HepG2 (cell line): ENCODE measurements at regions not wholly inside any gene's neighbourhood (a gene's known extent, or its start where the extent isn't known, plus 50 kb on each side); places are given as distances from the start of the nearest gene placed in this dataset.

ENCODE experiments used
- ATAC-seq: fragments of 200-7000 bp; cut with Tn5 transposase; 3 replicates; pipeline ENCODE4 v1.9.1; 2020; ENCODE audit warnings: mild to moderate bottlenecking, moderate library complexity
- BruUV-seq: library from RNA; stranded (reverse); fragments of 400-500 nt; replicated peaks from 2 replicates; lab custom pipeline; 2021; lab: Mats Ljungman, UMichigan
- CTCF ChIA-PET: fragments of 300-600 bp; formaldehyde crosslinking; extraction: SDS; loops from one replicate; lab custom pipeline; 2021; ENCODE audit warnings: low total read pairs, inconsistent platforms, low intra/inter-chr PET ratio; lab: Yijun Ruan, JAX
- POLR2A ChIA-PET: fragments of 350-600 bp; sonication (Branson Sonifier 250); formaldehyde crosslinking; loops from one replicate; lab custom pipeline; 2020; ENCODE audit warnings: antibody characterized with exemption, inconsistent platforms; lab: Yijun Ruan, JAX
- DNase-seq: peaks from one replicate; pipeline ENCODE4 v3.0.0-alpha.2; 2015; ENCODE audit warnings: low spot score
- FAIRE-seq: peaks from 3 replicates; lab custom pipeline; 2011; peaks lifted over from hg19 to GRCh38; lab: Jason Lieb, UNC
- H2AFZ ChIP-seq: one replicate; pipeline ENCODE4 v1.6.1; 2011; ENCODE audit warnings: low read length, inconsistent platforms
- H3K27ac ChIP-seq: fragments of 300-600 bp; 3 replicates; pipeline ENCODE4 v1.8.0; 2011; ENCODE audit warnings: mixed run types, mild to moderate bottlenecking, mixed read lengths, low read length, inconsistent platforms; ENCODE audit not compliant: insufficient read depth; ENCODE audit errors: extremely low read length
- H3K27me3 ChIP-seq, 2 experiments: fragments of 200-600 bp in 1 of 2; 2 replicates in 1 of 2; 3 replicates in 1 of 2; pipeline versions ENCODE4 v1.6.0 to v1.8.0; 2011; ENCODE audit warnings: low read length in 2 of 2, mild to moderate bottlenecking in 2 of 2, moderate library complexity in 2 of 2, inconsistent platforms in 1 of 2; ENCODE audit not compliant: insufficient read depth in 2 of 2, control insufficient read depth in 1 of 2
- H3K36me3 ChIP-seq, 2 experiments: fragments of 200-600 bp in 1 of 2; replicated peaks in 1 of 2; 2 replicates in 1 of 2; 3 replicates in 1 of 2; pipeline versions ENCODE4 v1.5.1 to v1.8.0; 2011; ENCODE audit warnings: low read length in 2 of 2, inconsistent platforms in 1 of 2; ENCODE audit not compliant: insufficient read depth in 2 of 2, control insufficient read depth in 1 of 2
- H3K4me1 ChIP-seq: 2 replicates; pipeline ENCODE4 v1.5.1; 2012; ENCODE audit warnings: low read length, inconsistent platforms; ENCODE audit not compliant: insufficient read depth
- H3K4me2 ChIP-seq: 2 replicates; pipeline ENCODE4 v1.6.0; 2011; ENCODE audit warnings: low read depth, low read length, inconsistent platforms
- H3K4me3 ChIP-seq, 3 experiments: fragments of 200-600 bp in 1 of 3; sonication (generic), shearing (Covaris generic) in 1 of 3; replicated peaks in 1 of 3; 2 replicates each; pipeline ENCODE4 v1.5.1; 2011 to 2016; ENCODE audit warnings: low read length in 3 of 3, inconsistent platforms in 2 of 3, low read depth in 2 of 3, mild to moderate bottlenecking in 2 of 3, control low read depth in 1 of 3, mixed read lengths in 1 of 3; ENCODE audit not compliant: insufficient read depth in 1 of 3
- H3K79me2 ChIP-seq: one replicate; pipeline ENCODE4 v1.6.1; 2011; ENCODE audit warnings: low read length, inconsistent platforms; ENCODE audit not compliant: insufficient read depth
- H3K9ac ChIP-seq: 2 replicates; pipeline ENCODE4 v1.6.0; 2011; ENCODE audit warnings: mild to moderate bottlenecking, low read depth, low read length, inconsistent platforms; ENCODE audit not compliant: insufficient read depth
- H3K9me3 ChIP-seq: 2 replicates; pipeline ENCODE4 v1.5.1; 2012; ENCODE audit warnings: mild to moderate bottlenecking, low read length
- H4K20me1 ChIP-seq: 2 replicates; pipeline ENCODE4 v1.6.0; 2011; ENCODE audit warnings: inconsistent platforms, mild to moderate bottlenecking, low read length, moderate library complexity; ENCODE audit not compliant: insufficient read depth
- ATF7-NPFF ChIP-seq: sonication (generic); formaldehyde crosslinking; IDR thresholded peaks from 2 replicates; pipeline ENCODE4 v1.8.1; 2023; ENCODE audit warnings: mild to moderate bottlenecking, low read depth, missing genetic modification reagents, moderate library complexity
- BCL3 ChIP-seq: sonication (generic); formaldehyde crosslinking; IDR thresholded peaks from 2 replicates; pipeline ENCODE4 v1.5.1; 2020; ENCODE audit warnings: mild to moderate bottlenecking, missing genetic modification reagents, moderate library complexity
- BHLHE40 ChIP-seq: IDR thresholded peaks from 2 replicates; pipeline ENCODE4 v1.6.1; 2011; ENCODE audit warnings: low read length, improper control_type of control experiment
- FOXP1 ChIP-seq, 2 experiments: fragments of 450-650 bp in 1 of 2; IDR thresholded peaks; 2 replicates each; pipeline ENCODE4 v1.6.1; 2017 to 2018; ENCODE audit warnings: antibody characterized with exemption in 1 of 2
- ISX ChIP-seq: sonication (generic); formaldehyde crosslinking; conservative IDR thresholded peaks from 2 replicates; pipeline ENCODE4 v1.5.0; 2020; ENCODE audit warnings: missing genetic modification reagents
- NFKBIZ ChIP-seq: IDR thresholded peaks from 2 replicates; pipeline ENCODE4 v1.6.1; 2018; ENCODE audit warnings: missing genetic modification reagents, missing compliant biosample characterization
- NR2F2 ChIP-seq: IDR thresholded peaks from 2 replicates; pipeline ENCODE4 v1.6.1; 2012; ENCODE audit warnings: low read depth, inconsistent platforms, borderline replicate concordance
- RBAK ChIP-seq: sonication (generic); formaldehyde crosslinking; IDR thresholded peaks from 2 replicates; pipeline ENCODE4 v1.5.1; 2020; ENCODE audit warnings: mild to moderate bottlenecking, missing genetic modification reagents
- RBM39 ChIP-seq: fragments of 200-400 bp; formaldehyde crosslinking; IDR thresholded peaks from one replicate; pipeline ENCODE4 v1.6.1; 2018; ENCODE audit warnings: antibody characterized with exemption, mild to moderate bottlenecking, low read depth, low read length; ENCODE audit not compliant: poor library complexity, severe bottlenecking
- SP2 ChIP-seq: sonication (generic); formaldehyde crosslinking; IDR thresholded peaks from 2 replicates; pipeline ENCODE4 v1.5.1; 2020; ENCODE audit warnings: mild to moderate bottlenecking, missing genetic modification reagents
- TCF7 ChIP-seq: sonication (generic); IDR thresholded peaks from 2 replicates; pipeline ENCODE4 v1.6.1; 2016; ENCODE audit warnings: antibody characterized with exemption, low read depth
- TIGD3 ChIP-seq: sonication (generic); formaldehyde crosslinking; IDR thresholded peaks from 2 replicates; pipeline ENCODE4 v1.5.1; 2020; ENCODE audit warnings: mild to moderate bottlenecking, missing genetic modification reagents, borderline replicate concordance
- ZNF121 ChIP-seq: sonication (generic); formaldehyde crosslinking; IDR thresholded peaks from 2 replicates; pipeline ENCODE4 v1.5.0; 2020; ENCODE audit warnings: mild to moderate bottlenecking, missing genetic modification reagents
- ZNF777 ChIP-seq: sonication (generic); formaldehyde crosslinking; IDR thresholded peaks from 2 replicates; pipeline ENCODE4 v1.4.0; 2020; ENCODE audit warnings: missing genetic modification reagents
- WGBS: methylation state at CpG from one replicate; pipeline ENCODE4 v1.1.6; 2017; ENCODE audit warnings: low lambda C conversion rate; 5-methylcytosine and 5-hydroxymethylcytosine counted together
- in situ Hi-C: cut with HindIII; loops from 2 replicates; pipeline ENCODE4 v1.10.0; 2017; ENCODE audit warnings: low pct_unique_long_range_greater_than_20kb; ENCODE audit not compliant: extremely low pct_ligation_motif_present
- intact Hi-C: fragments of 100-400 bp; cut with micrococcal nuclease; formaldehyde crosslinking; loops from one replicate; pipeline ENCODE4 v1.10.0; 2022; ENCODE audit not compliant: unreplicated experiment
- TF ChIP-seq, protein P1 (sequence below): sonication (generic); formaldehyde crosslinking; IDR thresholded peaks from 2 replicates; pipeline ENCODE4 v1.4.0; 2020; ENCODE audit warnings: missing genetic modification reagents
- TF ChIP-seq, protein P2 (sequence below): sonication (generic); formaldehyde crosslinking; IDR thresholded peaks from 2 replicates; pipeline ENCODE4 v1.4.0; 2020; ENCODE audit warnings: mild to moderate bottlenecking, missing genetic modification reagents

DNA sequence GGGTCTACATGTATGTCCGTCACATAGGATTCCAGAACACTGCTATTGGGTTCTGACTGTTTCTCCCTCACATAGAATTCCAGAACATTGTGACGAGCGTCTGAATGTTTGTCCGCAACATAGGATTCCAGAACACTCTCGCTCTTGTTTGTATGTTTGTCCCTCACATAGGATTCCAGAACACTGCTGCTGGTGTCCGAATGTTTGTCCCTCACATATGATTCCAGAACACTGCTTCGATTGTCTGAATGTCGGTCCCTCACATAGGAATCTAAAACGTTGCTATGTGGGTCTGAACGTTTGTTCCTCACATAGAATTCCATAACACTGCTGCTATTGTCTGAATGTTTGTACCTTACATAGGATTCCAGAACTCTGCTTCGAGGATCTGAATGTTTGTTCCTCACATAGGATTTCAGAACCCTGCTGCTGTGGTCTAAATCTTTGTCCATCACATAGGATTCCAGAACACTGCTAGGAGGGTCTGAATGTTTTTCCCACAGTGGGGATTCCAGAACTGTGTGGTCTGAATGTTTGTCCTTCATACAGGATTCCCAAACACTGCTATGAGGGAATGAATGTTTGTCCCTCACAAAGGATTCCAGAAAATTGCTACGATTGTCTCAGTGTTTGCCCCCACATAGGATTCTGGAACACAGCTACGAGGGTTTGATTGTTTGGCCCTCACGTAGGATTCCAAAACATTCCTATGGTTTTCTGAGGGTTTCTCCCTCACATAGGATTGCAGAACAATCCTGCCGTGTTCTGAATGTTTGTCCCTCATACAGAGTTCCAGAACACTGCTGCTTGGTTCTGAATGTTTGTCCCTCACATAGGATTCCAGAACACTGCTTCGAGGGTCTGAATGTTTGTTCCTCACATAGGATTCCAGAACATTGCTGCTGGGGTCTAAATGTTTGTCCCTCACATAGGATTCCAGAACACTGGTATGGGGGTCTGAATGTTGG lies 220.5 kb downstream of the FOXD4L6 start:
- Histone ChIP-seq H4K20me1 (no peaks in the 10 kb centered on the region), H3K36me3 (no peaks in the 10 kb centered on the region), H3K4me1 (no peaks in the 10 kb centered on the region), H3K79me2 (no peaks in the 10 kb centered on the region), H2AFZ (no peak overlapping the region), H3K4me2 (no peak overlapping the region), H3K27me3 (no peaks in the 10 kb centered on the region), H3K9me3 (peaks cover 38% of the 10 kb centered on the region), H3K27ac (no peak overlapping the region), H3K9ac (no peak overlapping the region), H3K4me3 (no peak overlapping the region)
- intact Hi-C loops (no loop called here), in situ Hi-C loops (no loop called here)
- ATAC-seq (no peak; the same call in 1 of the 3 replicates), FAIRE-seq (no peak), DNase-seq (no peak)
- BruUV-seq, result no TSS peak
- 20% methylated on average over 16 of the region's 16 CpGs for WGBS
- CTCF ChIA-PET, result no interaction called here
- POLR2A ChIA-PET, result no interaction called here
- TF ChIP-seq FOXP1 (IDR thresholded peaks at IDR 0.05), result no peak
- no peak for TF ChIP-seq FOXP1 (CRISPR knock-in tag; IDR thresholded peaks at IDR 0.05)
- TF ChIP-seq RBM39, result no peak
- TF ChIP-seq ATF7-NPFF (CRISPR knock-in tag), result no peak
- TF ChIP-seq RBAK (CRISPR knock-in tag), result no peak
- TF ChIP-seq, protein P1, sequence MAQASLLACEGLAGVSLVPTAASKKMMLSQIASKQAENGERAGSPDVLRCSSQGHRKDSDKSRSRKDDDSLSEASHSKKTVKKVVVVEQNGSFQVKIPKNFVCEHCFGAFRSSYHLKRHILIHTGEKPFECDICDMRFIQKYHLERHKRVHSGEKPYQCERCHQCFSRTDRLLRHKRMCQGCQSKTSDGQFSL (CRISPR knock-in tag), result no peak
- TF ChIP-seq ZNF121 (CRISPR knock-in tag), result no peak
- TF ChIP-seq BHLHE40, result no peak
- no peak for TF ChIP-seq TCF7
- no peak for TF ChIP-seq TIGD3 (CRISPR knock-in tag)
- no peak for TF ChIP-seq NR2F2
- TF ChIP-seq, protein P2, sequence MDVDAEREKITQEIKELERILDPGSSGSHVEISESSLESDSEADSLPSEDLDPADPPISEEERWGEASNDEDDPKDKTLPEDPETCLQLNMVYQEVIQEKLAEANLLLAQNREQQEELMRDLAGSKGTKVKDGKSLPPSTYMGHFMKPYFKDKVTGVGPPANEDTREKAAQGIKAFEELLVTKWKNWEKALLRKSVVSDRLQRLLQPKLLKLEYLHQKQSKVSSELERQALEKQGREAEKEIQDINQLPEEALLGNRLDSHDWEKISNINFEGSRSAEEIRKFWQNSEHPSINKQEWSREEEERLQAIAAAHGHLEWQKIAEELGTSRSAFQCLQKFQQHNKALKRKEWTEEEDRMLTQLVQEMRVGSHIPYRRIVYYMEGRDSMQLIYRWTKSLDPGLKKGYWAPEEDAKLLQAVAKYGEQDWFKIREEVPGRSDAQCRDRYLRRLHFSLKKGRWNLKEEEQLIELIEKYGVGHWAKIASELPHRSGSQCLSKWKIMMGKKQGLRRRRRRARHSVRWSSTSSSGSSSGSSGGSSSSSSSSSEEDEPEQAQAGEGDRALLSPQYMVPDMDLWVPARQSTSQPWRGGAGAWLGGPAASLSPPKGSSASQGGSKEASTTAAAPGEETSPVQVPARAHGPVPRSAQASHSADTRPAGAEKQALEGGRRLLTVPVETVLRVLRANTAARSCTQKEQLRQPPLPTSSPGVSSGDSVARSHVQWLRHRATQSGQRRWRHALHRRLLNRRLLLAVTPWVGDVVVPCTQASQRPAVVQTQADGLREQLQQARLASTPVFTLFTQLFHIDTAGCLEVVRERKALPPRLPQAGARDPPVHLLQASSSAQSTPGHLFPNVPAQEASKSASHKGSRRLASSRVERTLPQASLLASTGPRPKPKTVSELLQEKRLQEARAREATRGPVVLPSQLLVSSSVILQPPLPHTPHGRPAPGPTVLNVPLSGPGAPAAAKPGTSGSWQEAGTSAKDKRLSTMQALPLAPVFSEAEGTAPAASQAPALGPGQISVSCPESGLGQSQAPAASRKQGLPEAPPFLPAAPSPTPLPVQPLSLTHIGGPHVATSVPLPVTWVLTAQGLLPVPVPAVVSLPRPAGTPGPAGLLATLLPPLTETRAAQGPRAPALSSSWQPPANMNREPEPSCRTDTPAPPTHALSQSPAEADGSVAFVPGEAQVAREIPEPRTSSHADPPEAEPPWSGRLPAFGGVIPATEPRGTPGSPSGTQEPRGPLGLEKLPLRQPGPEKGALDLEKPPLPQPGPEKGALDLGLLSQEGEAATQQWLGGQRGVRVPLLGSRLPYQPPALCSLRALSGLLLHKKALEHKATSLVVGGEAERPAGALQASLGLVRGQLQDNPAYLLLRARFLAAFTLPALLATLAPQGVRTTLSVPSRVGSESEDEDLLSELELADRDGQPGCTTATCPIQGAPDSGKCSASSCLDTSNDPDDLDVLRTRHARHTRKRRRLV (CRISPR knock-in tag), result no peak
- no peak for TF ChIP-seq SP2 (CRISPR knock-in tag)
- no peak for TF ChIP-seq ISX
- no peak for TF ChIP-seq ZNF777
- TF ChIP-seq BCL3, result no peak
- TF ChIP-seq NFKBIZ (CRISPR knock-in tag), result no peak
